Amygdala (tissue), 56 donors: ENCODE measurements at regions not wholly inside any gene's neighbourhood (a gene's known extent, or its start where the extent isn't known, plus 50 kb on each side); places are given as distances from the start of the nearest gene placed in this dataset.
A peak's percentile ranks its signal among the peaks of the same experiment; 100 is the strongest.
"Not testable (repeated sequence)": the region's sequence is repeated elsewhere in the genome, so short reads cannot be mapped to it uniquely, and the experiment has no call there.

Experiments used
- DNase-seq, 56 donors: peaks; one replicate each; lab custom pipeline; 2025; lab: John Stamatoyannopoulos, UW

DNA sequence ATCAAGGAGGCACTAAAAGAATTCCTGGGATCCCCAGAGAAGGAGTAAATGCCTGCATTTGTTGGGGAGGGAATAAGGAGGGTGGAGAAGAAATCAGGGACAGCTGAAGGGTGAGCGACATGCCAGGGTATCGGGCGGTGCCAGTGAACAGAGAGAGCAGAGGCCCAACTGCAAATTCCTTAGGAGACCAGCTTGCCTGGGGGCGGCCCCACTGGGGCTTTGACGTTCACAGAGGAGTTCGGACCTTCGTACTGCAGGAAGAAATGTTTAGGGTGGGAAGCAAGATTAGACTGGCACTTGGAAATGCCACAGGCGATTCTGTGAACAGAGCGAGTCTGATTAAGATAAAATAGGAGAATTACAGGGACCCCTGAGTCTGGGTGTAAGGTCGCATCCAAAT lies 65.1 kb upstream of the FGF3 start:
- no peak for DNase-seq

DNA sequence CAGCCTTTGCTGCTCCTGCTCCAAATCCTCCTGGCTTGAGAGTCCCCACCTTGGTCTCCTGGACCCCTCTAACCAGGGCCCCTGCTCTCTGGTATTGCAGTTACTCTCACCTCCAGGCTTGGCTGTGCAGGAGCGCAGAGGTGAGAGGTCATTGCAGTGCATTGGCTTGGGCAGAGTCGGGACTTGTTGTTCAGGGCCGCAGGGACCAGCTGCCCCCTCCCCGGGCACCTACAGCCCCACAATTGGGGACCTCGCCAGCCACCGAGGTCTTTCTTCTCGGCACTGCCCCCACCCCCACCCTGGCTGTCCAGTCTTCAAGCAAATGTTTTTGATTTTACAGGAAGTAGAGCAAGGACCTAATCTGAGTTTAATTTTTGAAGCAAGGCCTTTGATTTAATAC lies 65.5 kb upstream of the FGF3 start:
- DNase-seq = no peak

DNA sequence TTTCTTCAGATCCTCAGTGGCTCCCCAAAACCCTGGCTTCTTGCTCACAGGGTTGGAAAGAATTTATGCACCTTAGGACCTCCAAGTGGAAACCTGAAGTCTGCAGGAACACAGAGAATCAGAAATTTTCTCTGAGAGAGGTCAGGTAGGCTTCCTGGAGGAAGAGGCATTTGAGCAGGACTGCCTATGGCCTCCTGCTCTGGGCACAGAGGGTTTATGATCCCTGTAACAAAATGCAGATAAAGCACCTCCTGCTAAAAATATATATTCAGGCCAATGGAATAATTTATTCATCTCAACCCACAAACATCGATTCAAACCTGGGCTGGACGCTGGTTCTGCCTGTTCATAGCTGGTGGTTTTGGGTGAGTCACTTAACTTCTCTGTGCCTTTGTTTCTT lies 68.1 kb upstream of the FGF3 start:
- no peak for DNase-seq

DNA sequence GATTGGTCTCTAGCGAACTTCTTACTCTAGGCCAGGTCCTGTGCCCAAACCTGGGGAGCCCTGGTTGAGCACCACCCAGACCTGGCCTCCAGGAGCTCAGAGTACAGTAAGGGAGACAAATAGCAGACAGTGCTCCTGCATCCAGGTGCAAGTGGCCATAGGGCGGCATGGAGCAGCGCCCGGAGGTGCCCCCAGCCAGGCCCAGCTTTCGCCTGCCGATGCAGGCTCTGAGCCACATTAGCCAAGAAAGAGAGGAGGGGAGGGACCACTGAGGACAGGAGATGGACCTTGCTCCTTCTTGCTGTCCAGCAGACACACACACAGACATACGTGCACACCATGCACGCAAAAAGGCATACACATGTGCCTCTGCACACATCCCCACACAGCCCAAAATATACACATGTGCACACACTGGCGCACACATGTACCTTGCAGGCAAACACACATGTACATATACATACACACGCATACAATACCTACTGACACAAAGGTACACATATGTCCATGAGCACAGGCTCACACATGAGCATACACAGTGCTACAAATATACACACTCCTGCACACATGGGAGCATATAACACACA lies 68.7 kb upstream of the FGF3 start:
- DNase-seq = no peak

DNA sequence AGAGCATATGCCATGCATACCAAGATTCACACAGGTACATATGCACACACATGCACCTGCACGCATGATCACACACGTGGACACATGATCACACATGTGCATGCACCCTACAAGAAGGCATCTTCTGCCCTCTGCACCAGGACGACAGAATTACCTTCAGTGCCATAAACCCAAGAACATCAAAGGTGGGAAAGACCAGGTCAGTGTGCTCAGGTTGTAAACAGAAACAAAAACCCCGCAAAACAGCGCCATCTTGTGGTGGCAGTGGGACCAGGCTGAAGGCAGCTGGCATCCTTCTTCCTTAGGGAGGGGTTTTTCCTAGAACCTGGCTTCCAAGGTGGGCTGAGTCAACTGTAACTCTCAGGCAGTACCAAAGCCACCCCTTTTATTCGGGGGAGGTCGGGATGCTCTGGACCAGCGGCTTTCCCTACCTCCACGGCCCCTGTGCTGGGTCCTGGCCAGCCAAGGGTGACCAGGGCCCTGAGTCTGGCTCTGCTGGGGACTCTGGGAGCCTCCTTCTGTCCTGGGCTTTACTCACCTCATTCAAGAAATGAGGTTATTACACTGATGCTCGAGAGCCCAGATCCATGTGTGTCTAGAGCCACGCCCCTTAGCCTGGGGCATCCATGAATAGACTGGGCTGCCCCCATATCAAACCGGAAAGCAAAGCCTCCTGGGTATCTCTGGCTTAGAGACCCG lies 69.4 kb upstream of the FGF3 start:
- peak in 32 of 56 donors; percentile 1 to 63 (median 14) for DNase-seq

DNA sequence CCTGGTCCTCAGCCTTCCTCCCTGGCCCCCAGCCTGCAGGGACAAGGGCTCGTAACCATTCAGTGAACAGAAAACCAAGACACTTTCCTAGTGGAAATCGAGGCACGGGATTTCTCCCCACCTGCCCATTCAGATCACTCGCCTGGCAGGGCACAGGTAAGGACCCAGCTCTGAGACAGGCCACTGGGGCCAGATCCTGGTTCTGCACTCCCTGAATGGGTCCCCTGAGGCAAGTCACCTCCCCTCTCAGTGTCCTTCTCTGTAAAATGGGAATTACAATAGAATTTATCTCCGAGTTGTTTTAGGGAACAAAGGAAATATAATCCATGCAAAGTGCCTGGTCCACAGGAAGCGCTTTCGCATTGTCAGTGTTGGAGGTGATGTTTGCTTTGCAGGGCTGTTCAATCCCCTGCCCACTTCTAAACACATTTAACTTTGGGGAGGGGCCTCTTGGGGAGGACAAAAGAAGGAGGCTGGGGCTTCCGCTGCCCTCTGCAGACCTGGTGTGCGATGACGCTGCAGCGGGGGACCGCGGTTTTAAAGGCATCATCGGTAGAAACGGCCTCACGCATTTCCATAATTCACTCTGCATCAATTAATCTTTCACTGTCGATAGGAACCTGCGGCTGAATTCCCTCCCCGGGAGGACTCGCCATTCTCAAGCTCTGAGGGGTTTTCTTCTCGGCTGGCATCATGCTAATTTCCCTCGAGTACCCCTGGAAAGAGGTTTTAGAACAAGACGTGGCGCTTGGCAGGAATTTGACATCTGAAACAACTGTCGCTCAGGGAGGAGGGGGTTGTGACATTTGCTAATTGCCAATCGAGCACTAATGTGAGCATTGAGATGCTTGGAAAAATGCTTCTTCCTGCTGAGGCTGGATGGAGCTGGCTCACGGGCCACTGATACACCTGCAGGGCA lies 70.4 kb upstream of the FGF3 start:
- DNase-seq = no peak

DNA sequence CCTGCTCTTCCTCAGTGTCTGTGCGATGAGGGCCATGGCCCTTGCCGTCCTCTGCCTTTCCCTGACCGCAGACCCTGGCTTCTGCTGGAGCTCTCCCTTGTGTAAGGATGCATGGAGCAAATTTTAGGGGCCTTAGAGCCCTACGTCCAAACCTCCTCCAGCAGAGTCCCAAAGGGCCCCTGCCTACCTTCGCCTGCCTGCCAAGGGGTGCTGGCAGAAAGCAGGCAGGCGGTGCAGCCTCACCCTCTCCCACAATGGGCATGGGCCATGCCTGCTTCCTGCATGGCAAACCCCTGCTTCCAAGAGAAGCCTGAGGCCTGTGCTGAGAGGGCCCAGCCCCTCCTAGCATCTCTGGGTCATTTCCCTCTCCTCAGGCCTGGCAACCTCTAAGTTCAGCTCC lies 71.3 kb upstream of the FGF3 start:
- DNase-seq = no peak

DNA sequence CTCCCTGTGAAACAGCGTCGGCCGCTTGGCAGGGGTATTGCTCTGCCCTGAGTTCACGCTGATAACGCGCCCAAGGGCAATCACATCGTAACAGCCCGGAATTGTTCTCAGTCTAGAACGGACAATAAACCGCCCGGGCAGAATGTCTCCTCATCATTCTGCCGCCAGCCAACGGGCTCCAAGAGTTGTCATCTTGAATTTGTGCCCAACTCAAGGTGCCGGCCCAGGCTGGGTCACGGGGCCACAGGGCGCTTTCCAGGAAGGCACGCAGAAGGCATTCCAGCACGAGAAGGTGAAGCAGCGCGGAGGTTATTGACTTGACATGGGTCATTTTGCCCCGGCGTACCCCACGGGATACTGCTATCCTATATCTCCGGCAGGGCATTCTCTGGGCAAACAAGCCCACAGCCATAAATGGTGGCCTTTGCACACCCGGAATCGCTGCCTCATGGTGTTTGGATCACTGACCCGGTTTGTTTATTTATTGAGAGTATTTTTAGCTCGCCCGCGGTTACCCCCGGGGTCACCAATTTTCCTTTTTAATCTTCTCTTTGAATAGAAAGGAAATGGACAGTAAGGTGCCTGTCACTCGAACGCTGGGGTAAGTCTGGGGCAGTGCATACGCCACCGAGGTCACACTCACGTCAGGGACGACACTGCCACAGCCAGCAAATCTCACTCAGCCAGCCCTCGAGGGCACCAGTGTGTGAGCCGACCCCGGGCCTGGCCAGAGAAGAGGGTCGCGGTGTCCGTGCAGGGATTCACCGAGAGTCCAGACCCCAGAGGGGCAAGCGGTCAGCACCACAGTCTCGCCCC lies 72.4 kb upstream of the FGF3 start:
- DNase-seq = no peak

DNA sequence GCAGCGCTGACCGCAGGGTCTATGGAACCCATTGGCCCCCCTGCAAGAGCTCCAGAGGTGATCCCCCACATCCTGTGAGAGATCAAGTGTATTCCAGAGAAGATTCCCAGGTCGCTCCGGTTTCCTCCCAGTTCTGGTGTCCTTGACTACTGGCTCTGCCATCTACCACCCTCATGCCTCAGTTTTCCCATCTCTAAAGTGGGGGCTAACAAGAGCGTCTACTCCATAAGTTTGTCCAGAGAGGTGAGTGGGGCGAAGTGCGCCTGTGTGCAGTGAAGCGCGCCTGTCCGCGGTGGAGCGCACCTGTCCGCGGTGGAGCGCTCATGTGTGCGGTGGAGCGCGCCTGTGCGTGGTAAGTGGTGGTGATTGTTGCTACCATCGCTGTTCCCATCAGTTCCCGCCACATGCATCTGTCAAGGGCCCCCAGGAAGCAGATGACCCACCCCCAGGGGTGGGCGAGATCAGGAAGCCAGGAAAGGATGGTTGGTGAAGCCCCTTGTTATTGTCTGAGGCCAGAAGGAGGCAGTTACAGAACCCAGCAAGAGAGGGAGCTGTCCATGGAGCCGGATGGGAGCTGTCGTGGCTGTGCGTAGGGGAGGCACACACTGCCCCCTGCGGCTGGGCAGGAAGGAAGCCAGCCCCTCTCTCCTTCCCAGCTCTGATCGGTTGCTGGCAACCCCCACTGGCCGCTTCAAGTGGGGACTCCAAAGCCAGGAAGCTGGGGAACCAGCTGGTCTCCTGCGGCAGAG lies 73.2 kb upstream of the FGF3 start:
- DNase-seq = no peak

DNA sequence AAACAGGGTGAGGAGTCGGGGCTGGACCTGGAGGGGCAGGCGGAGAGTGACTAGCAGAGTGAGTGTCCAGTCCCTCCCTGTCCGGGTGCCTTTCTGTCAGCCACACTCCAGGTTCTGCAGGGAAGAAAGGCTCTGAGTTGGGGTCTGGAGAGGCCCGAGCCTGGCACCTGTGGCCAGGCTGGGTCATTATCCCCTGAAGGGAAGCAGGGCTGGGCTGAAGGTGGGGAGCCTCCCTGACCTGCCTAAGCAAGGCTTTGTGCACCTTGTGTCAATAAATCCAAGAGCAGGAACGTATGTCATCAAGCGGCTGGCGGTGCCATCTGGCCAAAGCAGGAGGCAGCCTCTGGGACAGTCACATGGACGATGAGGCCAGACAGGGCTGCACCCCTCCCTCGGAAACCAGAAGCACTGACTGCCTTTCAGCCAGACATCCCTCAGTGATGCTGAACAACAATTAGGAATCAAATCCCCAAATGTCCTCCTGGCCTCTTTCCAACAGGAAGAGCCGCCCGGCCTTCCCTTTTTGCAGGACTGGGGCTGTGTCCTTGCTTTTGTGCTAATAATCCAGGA lies 73.9 kb upstream of the FGF3 start:
- no peak for DNase-seq

DNA sequence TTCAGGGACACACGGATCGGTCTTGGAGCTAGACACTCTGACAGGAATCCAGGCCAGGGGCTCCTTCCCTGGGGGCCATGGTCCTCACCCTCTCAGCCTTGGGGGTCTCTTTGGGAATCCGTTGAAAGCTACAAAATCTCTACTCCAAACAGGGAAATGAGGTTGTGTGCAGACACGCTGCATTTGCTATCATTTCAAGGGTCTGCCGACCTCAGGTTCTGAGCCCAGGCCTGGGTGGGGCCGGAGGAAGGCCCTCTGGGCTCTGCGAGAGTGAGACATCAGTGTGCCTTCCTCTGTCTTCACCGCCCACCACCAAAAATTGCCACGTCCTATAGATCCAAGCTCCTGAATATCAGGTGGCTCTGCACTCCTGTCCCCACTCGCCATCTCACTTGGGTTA lies 74.4 kb upstream of the FGF3 start:
- no peak for DNase-seq

DNA sequence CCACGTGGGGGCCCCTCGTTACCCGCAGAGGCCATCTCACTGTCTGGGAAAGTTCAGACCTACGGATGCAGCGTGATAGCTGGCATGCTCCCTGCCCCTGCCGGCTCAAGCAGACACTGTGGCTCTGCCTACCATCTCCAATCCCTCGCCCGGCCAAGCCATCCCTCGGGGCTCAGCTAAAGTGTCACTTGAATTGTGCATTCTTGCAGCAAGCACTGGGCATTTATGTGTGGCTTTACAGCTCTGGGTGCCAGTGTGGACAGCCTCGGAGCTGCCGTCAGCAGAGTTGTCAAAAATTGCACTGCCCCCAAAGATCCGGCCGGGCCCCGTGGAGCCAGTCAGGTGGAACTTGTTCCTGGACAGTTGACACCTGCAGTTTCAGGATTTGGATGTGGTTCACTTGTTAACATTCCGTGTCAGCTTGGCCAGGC lies 75.0 kb upstream of the FGF3 start:
- DNase-seq = no peak

DNA sequence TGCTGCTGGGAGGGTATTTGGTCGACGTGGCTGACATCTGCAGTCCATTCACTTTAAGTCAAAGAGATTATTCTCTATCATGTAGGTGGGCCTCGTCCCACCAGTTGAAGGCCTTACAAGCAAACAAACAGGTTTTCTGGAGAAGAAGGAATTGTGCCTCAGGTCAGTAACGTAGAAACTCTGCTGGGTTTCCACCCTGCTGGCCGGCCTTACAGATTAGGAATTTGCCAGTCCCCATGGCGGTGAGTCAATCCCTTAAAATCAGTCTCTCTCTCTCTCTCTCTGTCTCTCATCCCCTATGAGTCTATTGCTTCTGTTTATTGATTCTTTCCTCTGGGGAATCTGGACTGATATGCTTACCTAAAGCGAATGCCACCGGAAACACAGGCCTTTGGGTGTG lies 75.4 kb upstream of the FGF3 start:
- no peak for DNase-seq

DNA sequence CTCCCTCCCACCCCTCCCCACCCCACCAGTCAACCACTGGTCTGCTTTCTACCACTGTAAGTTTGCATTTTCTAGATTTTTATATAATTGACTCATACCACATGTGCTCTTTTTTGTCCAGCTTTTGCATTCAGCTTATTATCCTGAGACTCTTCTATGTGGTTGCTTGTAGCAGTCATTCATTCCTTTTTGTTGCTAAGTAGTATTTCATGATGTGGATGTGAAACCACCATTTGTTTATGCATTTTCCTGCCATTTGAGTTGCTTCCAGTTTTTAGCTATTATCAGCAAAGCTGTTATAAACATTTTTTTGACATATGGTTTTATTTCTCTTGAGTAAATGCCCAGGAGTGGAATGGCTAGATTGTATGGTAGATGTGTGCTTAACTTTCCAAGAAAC lies 77.0 kb upstream of the FGF3 start:
- DNase-seq = no peak

DNA sequence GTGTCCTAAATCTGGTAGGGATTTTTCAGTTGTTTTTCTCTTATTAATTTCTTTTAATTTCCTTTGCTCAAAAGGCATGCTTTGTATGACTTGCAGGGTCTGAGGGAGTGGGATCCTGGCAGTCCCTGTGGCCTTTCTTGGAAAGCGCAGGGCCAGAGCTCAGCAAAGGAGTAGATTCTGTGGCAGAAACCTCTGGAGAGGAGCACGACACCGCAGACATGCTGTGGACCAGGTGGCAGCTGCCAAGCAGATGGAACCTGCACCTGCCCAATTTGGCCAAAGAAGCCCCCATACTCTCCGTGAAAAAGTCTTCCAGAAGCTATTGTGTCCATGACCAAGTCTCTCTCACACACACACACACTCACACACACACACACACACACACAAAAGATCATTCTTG lies 78.9 kb upstream of the FGF3 start:
- no peak for DNase-seq

DNA sequence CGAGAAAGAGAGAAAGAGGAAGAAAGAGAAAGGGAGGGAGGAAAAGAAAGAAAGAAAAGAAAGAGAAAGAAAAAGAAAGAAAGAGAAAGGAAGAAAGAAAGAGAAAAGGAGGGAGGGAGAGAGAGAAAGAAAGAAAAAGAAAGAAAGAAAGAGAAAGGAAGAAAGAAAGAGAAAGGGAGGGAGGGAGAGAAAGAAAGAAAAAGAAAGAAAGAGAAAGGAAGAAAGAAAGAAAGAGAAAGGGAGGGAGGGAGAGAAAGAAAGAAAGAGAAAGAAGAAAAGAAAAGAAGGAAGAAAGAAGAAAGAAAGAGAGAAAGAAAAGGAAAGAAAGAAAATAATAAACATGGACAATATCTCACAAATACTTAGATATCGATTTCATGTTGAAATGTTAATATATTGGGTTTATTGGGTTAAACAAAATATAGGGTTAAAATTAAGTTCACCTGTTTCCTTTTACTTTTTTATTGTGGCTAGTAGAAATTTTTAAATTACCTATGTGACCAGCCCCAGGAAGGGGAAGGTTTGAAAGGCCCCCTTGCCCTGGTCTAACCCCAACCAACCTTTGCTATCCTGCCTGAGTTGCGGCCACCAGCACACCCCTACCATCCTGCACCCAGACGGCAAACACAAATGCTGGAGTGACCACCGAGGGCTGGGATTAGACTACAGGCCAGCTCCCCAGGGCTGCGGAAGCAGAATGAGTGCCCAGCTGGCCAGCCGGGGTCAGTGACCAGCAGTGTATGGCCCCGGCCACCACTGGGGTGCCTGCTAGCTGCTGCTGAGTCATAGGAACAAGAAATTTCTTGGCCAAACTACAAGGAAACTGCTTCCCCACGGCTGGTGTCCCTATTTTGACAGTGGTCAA lies 81.0 kb upstream of the FGF3 start:
- no peak for DNase-seq

DNA sequence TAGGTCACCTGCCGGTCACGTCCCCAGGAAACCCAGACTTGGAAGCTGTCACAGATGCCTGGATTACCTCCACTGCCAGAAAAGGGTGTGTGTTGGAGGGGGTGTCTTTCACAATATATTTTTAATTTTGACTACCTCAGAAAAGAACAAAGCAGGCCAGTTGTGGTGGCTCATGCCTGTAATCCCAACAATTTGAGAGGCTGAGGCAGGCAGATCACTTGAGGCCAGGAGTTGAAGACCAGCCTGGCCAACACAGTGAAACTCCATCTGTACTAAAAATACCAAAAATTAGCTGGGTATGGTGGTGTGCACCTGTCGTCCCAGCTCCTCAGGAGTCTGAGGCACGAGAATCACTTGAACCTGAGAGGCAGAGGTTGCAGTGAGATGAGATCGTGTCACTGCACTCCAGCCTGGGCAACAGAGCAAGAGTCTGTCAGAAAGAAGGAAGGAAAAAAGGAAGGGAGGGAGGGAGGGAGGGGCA lies 81.6 kb upstream of the FGF3 start:
- not testable (repeated sequence) for DNase-seq

DNA sequence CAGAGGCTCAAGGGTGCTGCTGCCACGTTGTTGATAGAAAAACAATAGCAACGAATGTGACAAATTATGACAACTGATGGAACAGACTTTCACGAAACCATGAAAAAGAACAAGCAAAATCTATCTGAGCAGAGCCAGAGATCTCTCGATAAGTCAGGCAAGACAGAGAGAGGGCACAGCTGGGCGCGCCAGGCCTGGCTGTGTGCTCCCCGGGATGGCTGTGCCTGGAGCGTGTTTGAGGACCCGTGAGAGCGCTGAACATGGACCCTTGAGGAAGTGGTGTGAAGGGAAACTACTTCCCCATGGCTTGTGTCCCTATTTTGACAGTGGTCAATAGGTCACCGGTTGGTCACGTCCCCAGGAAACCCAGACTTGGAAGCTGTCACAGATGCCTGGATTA lies 83.1 kb upstream of the FGF3 start:
- DNase-seq = no peak

DNA sequence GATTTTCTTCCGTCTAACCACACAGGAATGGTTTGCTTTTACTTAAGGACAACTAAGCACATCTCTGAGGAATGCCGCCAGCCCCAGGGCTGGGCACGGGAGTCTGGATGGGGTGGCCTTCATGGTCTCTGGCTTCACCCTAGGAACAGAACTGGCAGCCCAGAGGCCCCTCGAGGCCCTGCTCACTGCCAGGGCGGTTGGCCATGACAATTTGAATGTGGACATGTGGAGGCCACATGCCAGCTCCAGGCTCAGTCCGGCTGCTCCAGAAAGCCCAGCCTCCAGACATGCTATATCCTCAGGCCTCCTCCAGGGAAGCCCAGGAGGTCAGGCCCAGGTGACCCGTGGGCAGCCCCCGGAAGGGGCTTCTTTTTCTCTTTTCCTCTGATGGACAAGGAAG lies 84.0 kb upstream of the FGF3 start:
- no peak for DNase-seq
